ENCODE measurements at regions not wholly inside any gene's neighbourhood (a gene's known extent, or its start where the extent isn't known, plus 50 kb on each side); places are given as distances from the start of the nearest gene placed in this dataset.

- Histone ChIP-seq H3K4me3 (ENCODE audit: low read depth in 2 of 2, low read length in 2 of 2) (no peak overlapping the region), H3K27me3 (ENCODE audit: control insufficient read depth, insufficient read depth, low read length) (no peaks in the 10 kb centered on the region), H3K27ac (ENCODE audit: low read length) (no peak overlapping the region), H3K4me1 (ENCODE audit: control insufficient read depth, insufficient read depth, low read length) (no peaks in the 10 kb centered on the region), H3K36me3 (ENCODE audit: control insufficient read depth, insufficient read depth, low read length) (no peaks in the 10 kb centered on the region), H3K9me3 (ENCODE audit: control insufficient read depth, insufficient read depth, low read depth, low read length) (no peaks in the 10 kb centered on the region)
- in situ Hi-C loops (cut with HindIII; ENCODE audit: low pct_unique_long_range_greater_than_20kb, low sequenced_read_pairs) (no loop called here), intact Hi-C loops (cut with micrococcal nuclease; ENCODE audit: unreplicated experiment) (no loop called here)
- no peak for TF ChIP-seq POLR2AphosphoS5 (IDR thresholded peaks at IDR 0.05; ENCODE audit: low read depth, low read length)
- no peak for TF ChIP-seq SIN3A (IDR thresholded peaks at IDR 0.05; ENCODE audit: borderline replicate concordance, insufficient read depth, low read depth, low read length)
- ChIA-PET POLR2A (interaction anchor here (0.6 kb wide), 1 partner anchor 80 kb away, joined by 4 read pairs; no protein-coding TSS in a partner anchor), CTCF (no interaction called here)
- BruUV-seq (replicated peaks): no TSS peak
- ATAC-seq: no peak
- no peak for DNase-seq (ENCODE audit: low read depth, low spot score)
These were observed 671.8 kb upstream of the DIPK2B start for GRCh38 chrX:45872480-45872879.

GRCh38 chrX:45868425-45868824 lies 667.7 kb upstream of the DIPK2B start:
- no peak overlapping the region for H3K4me3 ChIP-seq (ENCODE audit: low read depth in 2 of 2, low read length in 2 of 2)
- CTCF ChIA-PET: no interaction called here
- H3K27me3 ChIP-seq (ENCODE audit: control insufficient read depth, insufficient read depth, low read length): no peaks in the 10 kb centered on the region
- BruUV-seq (replicated peaks): no TSS peak
- no peaks in the 10 kb centered on the region for H3K9me3 ChIP-seq (ENCODE audit: control insufficient read depth, insufficient read depth, low read depth, low read length)
- DNase-seq (ENCODE audit: low read depth, low spot score): no peak
- no peak overlapping the region for H3K27ac ChIP-seq (ENCODE audit: low read length)
- ATAC-seq: no peak
- POLR2A ChIA-PET: no interaction called here
- in situ Hi-C loops (cut with HindIII; ENCODE audit: low pct_unique_long_range_greater_than_20kb, low sequenced_read_pairs): no loop called here
- intact Hi-C loops (cut with micrococcal nuclease; ENCODE audit: unreplicated experiment): no loop called here
- TF ChIP-seq CTCF (IDR thresholded peaks at IDR 0.05) (no peak), POLR2AphosphoS5 (IDR thresholded peaks at IDR 0.05; ENCODE audit: low read depth, low read length) (no peak), REST (IDR thresholded peaks at IDR 0.05; ENCODE audit: insufficient read depth in 1 of 2, low read depth in 2 of 2, low read length in 1 of 2) (no peak), TCF7L2 (IDR thresholded peaks at IDR 0.05; ENCODE audit: low read depth, low read length) (no peak)
- no peaks in the 10 kb centered on the region for H3K4me1 ChIP-seq (ENCODE audit: control insufficient read depth, insufficient read depth, low read length)
- H3K36me3 ChIP-seq (ENCODE audit: control insufficient read depth, insufficient read depth, low read length): no peaks in the 10 kb centered on the region

GRCh38 chrX:45862801-45863200 lies 662.1 kb upstream of the DIPK2B start:
- intact Hi-C loops (cut with micrococcal nuclease; ENCODE audit: unreplicated experiment) (no loop called here), in situ Hi-C loops (cut with HindIII; ENCODE audit: low pct_unique_long_range_greater_than_20kb, low sequenced_read_pairs) (no loop called here)
- Histone ChIP-seq H3K4me3 (ENCODE audit: low read depth in 2 of 2, low read length in 2 of 2) (no peak overlapping the region), H3K27ac (ENCODE audit: low read length) (no peak overlapping the region), H3K27me3 (ENCODE audit: control insufficient read depth, insufficient read depth, low read length) (no peaks in the 10 kb centered on the region), H3K36me3 (ENCODE audit: control insufficient read depth, insufficient read depth, low read length) (no peaks in the 10 kb centered on the region), H3K4me1 (ENCODE audit: control insufficient read depth, insufficient read depth, low read length) (no peaks in the 10 kb centered on the region), H3K9me3 (ENCODE audit: control insufficient read depth, insufficient read depth, low read depth, low read length) (no peaks in the 10 kb centered on the region)
- ChIA-PET POLR2A (no interaction called here), CTCF (no interaction called here)
- BruUV-seq (replicated peaks): no TSS peak
- DNase-seq (ENCODE audit: low read depth, low spot score) (no peak), ATAC-seq (no peak)
- TF ChIP-seq SIN3A (IDR thresholded peaks at IDR 0.05; ENCODE audit: borderline replicate concordance, insufficient read depth, low read depth, low read length) (no peak), REST (IDR thresholded peaks at IDR 0.05; ENCODE audit: insufficient read depth in 1 of 2, low read depth in 2 of 2, low read length in 1 of 2) (no peak), TCF7L2 (IDR thresholded peaks at IDR 0.05; ENCODE audit: low read depth, low read length) (no peak), POLR2AphosphoS5 (IDR thresholded peaks at IDR 0.05; ENCODE audit: low read depth, low read length) (no peak), CTCF (IDR thresholded peaks at IDR 0.05) (no peak)

All from Panc1 (cell line).